Kidney (tissue), 13 donors: ENCODE measurements at regions not wholly inside any gene's neighbourhood (a gene's known extent, or its start where the extent isn't known, plus 50 kb on each side); places are given as distances from the start of the nearest gene placed in this dataset.

Experiments used
- DNase-seq, 5 donors: peaks; one replicate each; pipeline ENCODE4 v3.0.0-alpha.2; 2013 to 2020
- FAIRE-seq: peaks from 2 replicates; lab custom pipeline; 2012; peaks lifted over from hg19 to GRCh38; lab: Jason Lieb, UNC
- H3K27ac ChIP-seq, 2 donors: one replicate each; pipeline ENCODE4 v1.7.0; 2013; ENCODE audit warnings: low read depth in 2 of 2, low read length in 2 of 2, inconsistent platforms in 1 of 2
- H3K27me3 ChIP-seq: one replicate; pipeline ENCODE4 v1.7.1; 2013; ENCODE audit warnings: low read length, inconsistent platforms; ENCODE audit not compliant: control insufficient read depth, insufficient read depth
- H3K36me3 ChIP-seq, 3 donors: one replicate each; pipeline versions ENCODE4 v1.7.0 to v1.7.1; 2013; ENCODE audit warnings: low read length in 3 of 3, control low read depth in 1 of 3, inconsistent platforms in 1 of 3; ENCODE audit not compliant: insufficient read depth in 3 of 3, control insufficient read depth in 2 of 3
- H3K4me1 ChIP-seq, 3 donors: one replicate each; pipeline versions ENCODE4 v1.7.0 to v1.7.1; 2013; ENCODE audit warnings: low read length in 3 of 3, inconsistent platforms in 1 of 3, low read depth in 1 of 3; ENCODE audit not compliant: control insufficient read depth in 2 of 3, insufficient read depth in 2 of 3
- H3K4me3 ChIP-seq, 3 donors: one replicate each; pipeline versions ENCODE4 v1.7.0 to v1.8.1; 2013; ENCODE audit warnings: low read length in 3 of 3, control low read depth in 1 of 3, inconsistent platforms in 1 of 3
- H3K9ac ChIP-seq, 3 donors: one replicate each; pipeline versions ENCODE4 v1.7.0 to v1.7.1; 2013; ENCODE audit warnings: low read length in 3 of 3, control low read depth in 1 of 3, inconsistent platforms in 1 of 3
- H3K9me3 ChIP-seq, 3 donors: one replicate each; pipeline versions ENCODE4 v1.7.0 to v1.7.1; 2013; ENCODE audit warnings: low read length in 3 of 3, control low read depth in 1 of 3, inconsistent platforms in 1 of 3; ENCODE audit not compliant: control insufficient read depth in 2 of 3, insufficient read depth in 1 of 3
- CTCF ChIP-seq: IDR thresholded peaks from 3 replicates; pipeline ENCODE4 v1.5.1; 2012; ENCODE audit warnings: mild to moderate bottlenecking, moderate library complexity, borderline replicate concordance; ENCODE audit not compliant: insufficient read depth; ENCODE audit errors: extremely low read depth
- intact Hi-C: fragments of 100-400 bp; cut with DNase I; formaldehyde crosslinking; loops from one replicate; pipeline ENCODE4 v1.11.1; 2022
- donor health status: control.
- donor health status: control.
- donor health status: control.
- donor health status: control.
- donor health status: control.
- donor health status: DM: yes; HTN: yes; CAD: no.
- donor health status: Normal renal cell carcinoma (clear cell type).

GRCh38 chr9:2300325-2300724 lies 285.2 kb downstream of the SMARCA2 start:
- no peaks in the 10 kb centered on the region for H3K4me1 ChIP-seq
- no peaks in the 10 kb centered on the region for H3K9me3 ChIP-seq
- DNase-seq (no peak), FAIRE-seq (no peak)
- H3K36me3 ChIP-seq, result no peaks in the 10 kb centered on the region
- H3K27ac ChIP-seq, result no peak overlapping the region
- no peaks in the 10 kb centered on the region for H3K27me3 ChIP-seq
- no peak for TF ChIP-seq CTCF
- H3K9ac ChIP-seq, result no peak overlapping the region
- no peak overlapping the region for H3K4me3 ChIP-seq
- intact Hi-C loops, result no loop called here

GRCh38 chr9:2302606-2303005 lies 287.5 kb downstream of the SMARCA2 start:
- TF ChIP-seq CTCF, result no peak

GRCh38 chr9:2303056-2303455 lies 287.9 kb downstream of the SMARCA2 start:
- no peak for TF ChIP-seq CTCF
- no peak for FAIRE-seq
- intact Hi-C loops, result no loop called here

More at GRCh38 chr9:2302606-2303005, 287.5 kb downstream of the SMARCA2 start:
- H3K9me3 ChIP-seq, result no peaks in the 10 kb centered on the region
- no peaks in the 10 kb centered on the region for H3K4me1 ChIP-seq
- intact Hi-C loops, result no loop called here
- no peak overlapping the region for H3K4me3 ChIP-seq
- FAIRE-seq (no peak), DNase-seq (no peak)
- no peaks in the 10 kb centered on the region for H3K36me3 ChIP-seq
- H3K9ac ChIP-seq, result no peak overlapping the region
- H3K27ac ChIP-seq, result no peak overlapping the region
- H3K27me3 ChIP-seq, result no peaks in the 10 kb centered on the region

GRCh38 chr9:2307480-2307879 lies 292.3 kb downstream of the SMARCA2 start:
- no peak overlapping the region for H3K27ac ChIP-seq
- no peak overlapping the region for H3K4me3 ChIP-seq
- no peaks in the 10 kb centered on the region for H3K27me3 ChIP-seq
- H3K4me1 ChIP-seq, result no peaks in the 10 kb centered on the region
- no peak for TF ChIP-seq CTCF
- H3K9me3 ChIP-seq, result peaks cover 0 to 11% (median 3%) of the 10 kb centered on the region in 3 donors
- intact Hi-C loops, result no loop called here
- no peak for DNase-seq
- no peaks in the 10 kb centered on the region for H3K36me3 ChIP-seq
- H3K9ac ChIP-seq, result no peak overlapping the region
- no peak for FAIRE-seq

More at GRCh38 chr9:2303056-2303455, 287.9 kb downstream of the SMARCA2 start:
- H3K9ac ChIP-seq, result no peak overlapping the region
- H3K27me3 ChIP-seq, result no peaks in the 10 kb centered on the region
- no peaks in the 10 kb centered on the region for H3K9me3 ChIP-seq
- H3K27ac ChIP-seq, result no peak overlapping the region
- no peaks in the 10 kb centered on the region for H3K36me3 ChIP-seq
- H3K4me3 ChIP-seq, result no peak overlapping the region
- DNase-seq, result no peak
- no peaks in the 10 kb centered on the region for H3K4me1 ChIP-seq
